ACHN (cell line): ENCODE measurements at regions not wholly inside any gene's neighbourhood (a gene's known extent, or its start where the extent isn't known, plus 50 kb on each side); places are given as distances from the start of the nearest gene placed in this dataset.

Source experiments
- DNase-seq: peaks from one replicate; pipeline ENCODE4 v3.0.0-alpha.2; 2015
- in situ Hi-C: cut with HindIII; loops from 2 replicates; pipeline ENCODE4 v1.10.0; 2017; ENCODE audit warnings: low sequenced_read_pairs, low pct_ligation_motif_present, low pct_unique_long_range_greater_than_20kb

- in situ Hi-C loops: no loop called here
- DNase-seq: no peak
Measured at GRCh38 chr5:133819977-133820471, 148.4 kb downstream of the C5orf15 start.

GRCh38 chr5:133818869-133819600 lies 149.4 kb downstream of the C5orf15 start:
- no peak for DNase-seq
- in situ Hi-C loops: no loop called here

- no peak for DNase-seq
- in situ Hi-C loops: no loop called here
Measured at GRCh38 chr5:133818031-133818431, 150.4 kb downstream of the C5orf15 start.

GRCh38 chr5:133817456-133817855 lies 151.0 kb downstream of the C5orf15 start:
- no peak for DNase-seq
- in situ Hi-C loops: no loop called here

GRCh38 chr5:133816791-133817190 lies 151.6 kb downstream of the C5orf15 start:
- DNase-seq: no peak
- in situ Hi-C loops: no loop called here

GRCh38 chr5:133814152-133814551 lies 154.3 kb downstream of the C5orf15 start:
- no peak for DNase-seq
- in situ Hi-C loops: no loop called here

GRCh38 chr5:133811168-133811567 lies 157.3 kb downstream of the C5orf15 start:
- DNase-seq: no peak
- in situ Hi-C loops: no loop called here

GRCh38 chr5:133809801-133810200 lies 158.6 kb downstream of the C5orf15 start:
- no peak for DNase-seq
- in situ Hi-C loops: no loop called here

GRCh38 chr5:133807348-133807747 lies 161.1 kb downstream of the C5orf15 start:
- in situ Hi-C loops: no loop called here
- DNase-seq: no peak

GRCh38 chr5:133806847-133807246 lies 161.6 kb downstream of the C5orf15 start:
- in situ Hi-C loops: no loop called here
- no peak for DNase-seq

- no peak for DNase-seq
- in situ Hi-C loops: no loop called here
Measured at GRCh38 chr5:133801955-133802751, 166.3 kb downstream of the C5orf15 start.

GRCh38 chr5:133801431-133801830 lies 167.0 kb downstream of the C5orf15 start:
- in situ Hi-C loops: no loop called here
- no peak for DNase-seq

GRCh38 chr5:133799571-133800237 lies 168.7 kb downstream of the C5orf15 start:
- no peak for DNase-seq
- in situ Hi-C loops: no loop called here

- DNase-seq: no peak
Measured at GRCh38 chr5:133797167-133797566, 171.3 kb downstream of the C5orf15 start.

GRCh38 chr5:133796186-133796585 lies 172.2 kb downstream of the C5orf15 start:
- DNase-seq: no peak
- in situ Hi-C loops: no loop called here

More at GRCh38 chr5:133797167-133797566, 171.3 kb downstream of the C5orf15 start:
- in situ Hi-C loops: no loop called here

- DNase-seq: no peak
- in situ Hi-C loops: no loop called here
Measured at GRCh38 chr5:133794771-133795415, 173.5 kb downstream of the C5orf15 start.

- no peak for DNase-seq
- in situ Hi-C loops: no loop called here
Measured at GRCh38 chr5:133793756-133794465, 174.5 kb downstream of the C5orf15 start.

- DNase-seq: no peak
- in situ Hi-C loops: no loop called here
Measured at GRCh38 chr5:133792655-133793054, 175.8 kb downstream of the C5orf15 start.
